ENCODE measurements at regions not wholly inside any gene's neighbourhood (a gene's known extent, or its start where the extent isn't known, plus 50 kb on each side); places are given as distances from the start of the nearest gene placed in this dataset.
"Not testable (repeated sequence)": the region's sequence is repeated elsewhere in the genome, so short reads cannot be mapped to it uniquely, and the experiment has no call there.

DNA sequence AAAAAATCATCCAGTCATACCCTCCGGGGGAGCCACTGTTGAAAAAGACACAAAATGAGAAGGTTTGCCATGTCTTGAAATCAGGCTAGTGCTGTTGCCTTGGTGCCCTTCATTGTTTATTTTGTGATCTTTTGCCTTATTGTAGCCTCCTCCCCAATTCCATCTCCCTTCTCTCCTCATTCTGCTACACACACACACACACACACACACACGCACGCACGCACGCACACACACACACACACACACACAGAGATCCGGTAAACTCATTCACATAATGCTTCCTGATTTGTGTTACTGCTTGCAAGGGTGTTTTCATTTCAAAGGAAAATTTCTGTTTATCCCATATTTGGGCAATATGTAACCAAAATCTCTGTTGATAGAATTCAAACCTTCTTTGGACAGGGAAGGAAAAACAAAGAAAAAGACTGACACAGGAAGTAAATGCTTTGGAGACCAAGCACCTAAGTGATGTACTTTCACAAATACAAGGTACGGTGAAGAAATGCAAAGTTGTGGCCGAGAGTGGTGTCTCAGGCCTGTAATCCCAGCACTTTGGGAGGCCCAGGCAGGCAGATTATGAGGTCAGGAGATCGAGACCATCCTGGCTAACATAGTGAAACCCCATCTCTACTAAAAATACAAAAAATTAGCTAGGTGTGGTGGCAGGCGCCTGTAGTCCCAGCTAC is 141.1 kb upstream of the CDK13 start:
- Mint-ChIP-seq H3K27ac (no peak overlapping the region), H3K4me3 (no peak overlapping the region), H3K36me3 (no peaks in the 10 kb centered on the region), H3K4me1 (peaks cover 6% of the 10 kb centered on the region), H3K9me3 (no peaks in the 10 kb centered on the region), H3K27me3 (peaks cover 15% of the 10 kb centered on the region)
- ATAC-seq (ENCODE audit: low read depth), result no peak
- DNase-seq (ENCODE audit: low spot score in 2 of 2), result no peak

DNA sequence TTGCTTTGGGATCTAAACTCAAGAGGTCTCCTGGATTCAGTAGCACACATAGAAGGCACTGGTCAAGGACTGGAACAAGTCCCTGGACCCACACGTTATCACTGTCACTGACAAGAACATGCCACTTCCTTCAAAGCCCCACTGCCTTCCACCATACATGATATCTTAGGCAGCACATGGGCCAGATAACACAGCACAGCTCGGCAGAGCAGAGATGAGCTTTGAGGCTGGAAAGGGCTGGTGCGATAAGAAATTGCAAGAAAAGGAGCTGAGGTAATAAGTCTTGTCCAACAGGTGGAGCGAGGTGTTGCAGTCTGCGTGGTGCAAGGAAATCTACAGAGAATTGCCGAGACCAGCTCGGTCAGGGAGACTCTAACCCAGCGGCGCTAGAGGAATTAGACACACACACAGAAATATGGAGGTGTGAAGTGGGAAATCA is 139.8 kb upstream of the CDK13 start:
- H3K36me3 Mint-ChIP-seq, result no peaks in the 10 kb centered on the region
- H3K9me3 Mint-ChIP-seq, result no peaks in the 10 kb centered on the region
- H3K4me1 Mint-ChIP-seq, result peaks cover 6% of the 10 kb centered on the region
- H3K27me3 Mint-ChIP-seq, result peaks cover 21% of the 10 kb centered on the region
- H3K4me3 Mint-ChIP-seq, result no peak overlapping the region
- no peak overlapping the region for H3K27ac Mint-ChIP-seq
- ATAC-seq (ENCODE audit: low read depth) (no peak), DNase-seq (ENCODE audit: low spot score in 2 of 2) (no peak)

DNA sequence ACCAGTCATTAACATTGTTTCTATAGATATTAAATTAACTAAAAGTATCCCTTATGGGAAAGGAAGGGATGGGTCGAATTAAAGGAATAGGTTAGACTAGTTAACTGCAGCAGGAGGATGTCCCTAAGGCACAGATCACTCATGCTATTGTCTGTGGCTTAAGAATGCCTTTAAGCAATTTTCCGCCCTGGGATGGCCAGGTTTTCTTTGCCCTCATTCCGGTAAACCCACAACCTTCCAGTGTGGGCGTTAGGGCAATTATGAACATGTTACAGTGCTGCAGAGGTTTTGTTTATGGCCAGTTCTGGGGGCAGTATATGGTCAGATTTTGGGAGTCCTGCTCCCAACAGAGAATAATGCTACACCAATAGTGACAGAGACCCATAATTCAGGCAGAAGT is 139.3 kb upstream of the CDK13 start:
- DNase-seq (ENCODE audit: low spot score in 2 of 2), result no peak
- Mint-ChIP-seq H3K4me1 (peaks cover 6% of the 10 kb centered on the region), H3K9me3 (no peaks in the 10 kb centered on the region), H3K4me3 (no peak overlapping the region), H3K36me3 (no peaks in the 10 kb centered on the region), H3K27ac (no peak overlapping the region), H3K27me3 (peaks cover 21% of the 10 kb centered on the region)
- ATAC-seq (ENCODE audit: low read depth), result no peak

DNA sequence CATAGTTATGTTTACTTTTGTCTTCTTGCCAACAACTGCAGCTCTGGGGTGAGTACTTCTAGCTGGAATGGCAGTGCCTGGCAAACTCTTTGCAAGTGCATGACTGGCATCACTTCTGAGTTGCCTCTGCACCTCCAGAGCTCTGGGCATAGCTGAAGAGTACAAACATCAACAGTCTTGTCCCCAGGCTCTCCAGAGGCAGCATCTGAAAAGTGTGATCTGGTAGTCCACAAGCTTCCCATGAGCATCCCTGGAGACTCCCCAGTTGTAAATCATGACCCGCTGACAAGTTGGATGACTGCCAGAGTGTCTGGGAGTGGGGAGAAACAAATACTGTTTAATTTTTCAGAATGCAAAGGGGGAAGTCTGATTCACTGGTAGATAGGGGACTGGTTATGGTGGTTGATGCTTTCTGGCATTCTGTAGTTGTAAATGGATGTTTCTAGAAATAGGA is 138.9 kb upstream of the CDK13 start:
- ATAC-seq (ENCODE audit: low read depth) (no peak), DNase-seq (ENCODE audit: low spot score in 2 of 2) (no peak)
- Mint-ChIP-seq H3K36me3 (no peaks in the 10 kb centered on the region), H3K27me3 (peaks cover 21% of the 10 kb centered on the region), H3K9me3 (no peaks in the 10 kb centered on the region), H3K4me3 (no peak overlapping the region), H3K27ac (no peak overlapping the region), H3K4me1 (peaks cover 6% of the 10 kb centered on the region)

DNA sequence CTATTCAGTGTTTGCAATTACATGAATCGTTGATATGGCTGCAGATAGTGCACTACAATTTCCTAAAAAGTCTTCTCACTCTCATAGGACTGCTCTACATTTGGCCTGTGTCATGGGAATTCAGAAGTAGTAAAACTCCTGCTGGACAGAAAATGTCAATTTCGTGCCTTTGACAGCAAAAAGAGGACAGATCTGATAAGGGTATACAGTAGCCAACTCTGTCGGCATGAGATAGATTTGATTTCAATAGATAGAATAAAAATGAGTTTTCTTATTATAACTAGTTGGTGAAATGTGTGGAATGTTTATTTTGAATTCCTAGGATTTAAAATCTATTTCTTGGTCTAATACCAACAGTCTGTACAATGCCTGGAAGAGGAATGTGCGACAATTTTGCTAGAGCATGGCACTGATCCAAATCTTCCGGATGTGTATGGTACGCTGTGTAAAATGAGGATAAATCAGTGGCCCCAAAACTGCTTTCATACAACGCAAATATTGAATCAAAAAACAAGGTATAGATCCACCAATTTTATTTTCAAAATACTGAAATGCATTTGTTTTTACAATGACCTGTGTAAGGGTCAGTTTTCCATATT is 133.5 kb upstream of the CDK13 start:
- DNase-seq (ENCODE audit: low spot score in 2 of 2) (no peak), ATAC-seq (ENCODE audit: low read depth) (no peak)
- H3K4me1 Mint-ChIP-seq, result peaks cover under 1% of the 10 kb centered on the region
- H3K27me3 Mint-ChIP-seq, result peaks cover 14% of the 10 kb centered on the region
- H3K4me3 Mint-ChIP-seq, result no peak overlapping the region
- no peak overlapping the region for H3K27ac Mint-ChIP-seq
- no peaks in the 10 kb centered on the region for H3K36me3 Mint-ChIP-seq
- no peaks in the 10 kb centered on the region for H3K9me3 Mint-ChIP-seq

DNA sequence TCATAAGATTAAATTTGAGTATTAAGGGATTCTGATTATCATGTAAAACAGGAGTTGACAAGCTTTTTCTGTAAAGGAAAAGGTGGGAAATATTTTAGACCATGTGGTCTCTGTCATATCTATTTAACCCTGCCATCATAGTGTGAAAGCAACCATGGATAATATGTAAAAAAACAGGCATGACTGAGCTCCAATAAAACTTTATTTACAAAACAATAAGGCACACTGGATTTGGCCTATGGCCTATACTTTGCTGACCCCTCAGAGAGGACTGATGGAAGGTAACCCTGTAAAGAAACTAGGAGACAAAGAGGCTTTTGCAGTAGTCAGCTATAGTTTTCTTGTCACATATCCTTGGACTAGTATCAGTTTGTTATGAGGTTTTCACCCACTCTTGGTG is 130.5 kb upstream of the CDK13 start:
- H3K9me3 Mint-ChIP-seq, result no peaks in the 10 kb centered on the region
- H3K4me3 Mint-ChIP-seq, result no peak overlapping the region
- H3K36me3 Mint-ChIP-seq, result no peaks in the 10 kb centered on the region

DNA sequence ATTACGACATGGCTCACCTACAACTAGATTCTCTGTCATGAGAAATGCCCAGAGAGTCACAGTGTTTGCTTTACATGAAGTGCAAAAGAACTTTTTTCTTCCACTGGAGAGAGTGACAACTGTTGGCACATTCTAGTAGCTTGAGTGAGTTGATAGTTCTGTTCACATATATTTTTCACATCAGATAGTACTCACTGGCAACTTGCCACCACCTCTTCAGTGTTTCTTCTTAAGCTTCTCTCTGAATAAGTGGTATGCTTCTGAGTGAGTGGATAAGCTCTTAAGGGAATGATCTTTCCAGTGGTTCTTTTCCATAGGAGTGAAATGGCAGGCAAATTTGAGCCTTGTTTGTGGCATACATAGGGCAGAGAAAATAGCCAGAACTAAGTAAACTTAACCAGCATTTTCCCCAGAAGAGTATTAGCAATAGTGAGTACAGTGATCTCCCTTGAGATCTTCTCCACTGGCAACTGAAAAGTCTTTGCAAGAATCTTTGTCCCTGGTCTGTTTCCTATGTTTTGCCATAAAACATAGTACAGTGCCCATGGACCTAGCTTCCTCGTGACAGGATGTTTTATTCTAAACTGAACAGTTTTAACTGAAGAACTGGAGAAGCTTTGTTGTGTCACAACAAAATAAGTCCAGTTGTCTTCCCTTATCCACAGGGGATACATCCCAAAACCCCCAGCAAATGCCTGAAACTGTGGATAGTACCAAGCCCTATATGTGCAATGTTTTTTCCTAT is 125.4 kb upstream of the CDK13 start:
- Mint-ChIP-seq H3K9me3 (no peaks in the 10 kb centered on the region), H3K27me3 (peaks cover 13% of the 10 kb centered on the region), H3K4me3 (no peak overlapping the region), H3K27ac (no peak overlapping the region), H3K4me1 (peaks cover 2% of the 10 kb centered on the region), H3K36me3 (no peaks in the 10 kb centered on the region)
- DNase-seq (ENCODE audit: low spot score in 2 of 2) (no peak), ATAC-seq (ENCODE audit: low read depth) (no peak)

More for the DNA sequence above, 130.5 kb upstream of the CDK13 start:
- no peak for ATAC-seq (ENCODE audit: low read depth)
- Mint-ChIP-seq H3K27me3 (peaks cover 19% of the 10 kb centered on the region), H3K4me1 (no peaks in the 10 kb centered on the region), H3K27ac (no peak overlapping the region)
- DNase-seq (ENCODE audit: low spot score in 2 of 2), result no peak

DNA sequence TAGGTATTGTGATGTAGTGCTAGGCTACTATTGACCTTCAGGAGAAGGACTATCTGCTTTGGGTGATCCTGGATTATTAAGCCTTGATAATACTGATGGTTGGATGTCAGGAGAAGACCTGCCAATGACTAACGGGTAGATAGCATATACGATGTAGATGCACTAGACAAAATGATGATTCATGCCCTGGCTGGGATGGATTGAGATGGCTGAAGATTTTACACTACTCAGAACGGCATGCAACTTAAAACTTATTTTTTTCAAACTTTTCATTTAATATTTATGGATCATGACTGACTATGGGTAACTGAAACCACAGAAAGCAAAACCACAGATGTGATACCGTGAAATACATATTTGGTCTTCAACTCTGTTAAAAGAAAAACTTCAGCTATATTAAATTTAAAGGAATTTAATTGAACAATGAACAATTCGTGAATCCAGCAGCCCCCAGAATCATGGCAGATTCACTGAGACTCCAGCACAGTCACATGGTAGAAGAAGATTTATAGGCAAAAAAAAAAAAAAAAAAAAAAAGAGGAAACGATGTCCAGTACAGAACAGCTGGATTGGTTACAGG is 124.6 kb upstream of the CDK13 start:
- peaks cover 13% of the 10 kb centered on the region for H3K27me3 Mint-ChIP-seq
- DNase-seq (ENCODE audit: low spot score in 2 of 2) (no peak), ATAC-seq (ENCODE audit: low read depth) (no peak)
- H3K27ac Mint-ChIP-seq, result no peak overlapping the region
- no peak overlapping the region for H3K4me3 Mint-ChIP-seq
- peaks cover 2% of the 10 kb centered on the region for H3K4me1 Mint-ChIP-seq
- no peaks in the 10 kb centered on the region for H3K36me3 Mint-ChIP-seq
- H3K9me3 Mint-ChIP-seq, result no peaks in the 10 kb centered on the region

DNA sequence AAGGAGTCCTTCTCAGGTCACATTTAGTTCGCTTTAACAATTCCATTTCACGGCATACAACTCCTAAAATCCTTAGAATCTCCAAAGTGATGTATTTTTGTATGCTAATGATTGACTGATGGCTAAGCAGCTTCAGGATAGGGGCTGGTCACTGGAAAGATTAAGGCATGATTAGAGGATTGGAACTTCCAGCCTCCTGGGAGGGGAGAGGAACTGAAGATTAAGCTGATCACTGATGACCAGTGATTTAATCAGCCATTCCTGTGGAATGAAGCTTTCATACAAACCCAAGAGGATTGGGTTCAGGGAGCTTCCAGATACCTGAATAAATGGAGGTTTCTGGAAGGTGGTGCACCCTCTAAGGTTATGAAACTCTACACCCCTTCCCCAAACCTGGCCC is 123.9 kb upstream of the CDK13 start:
- H3K4me3 Mint-ChIP-seq, result no peak overlapping the region
- H3K36me3 Mint-ChIP-seq, result no peaks in the 10 kb centered on the region
- no peaks in the 10 kb centered on the region for H3K9me3 Mint-ChIP-seq
- peaks cover 2% of the 10 kb centered on the region for H3K4me1 Mint-ChIP-seq
- DNase-seq (ENCODE audit: low spot score in 2 of 2) (no peak), ATAC-seq (ENCODE audit: low read depth) (no peak)
- no peak overlapping the region for H3K27ac Mint-ChIP-seq
- H3K27me3 Mint-ChIP-seq, result peaks cover 13% of the 10 kb centered on the region

DNA sequence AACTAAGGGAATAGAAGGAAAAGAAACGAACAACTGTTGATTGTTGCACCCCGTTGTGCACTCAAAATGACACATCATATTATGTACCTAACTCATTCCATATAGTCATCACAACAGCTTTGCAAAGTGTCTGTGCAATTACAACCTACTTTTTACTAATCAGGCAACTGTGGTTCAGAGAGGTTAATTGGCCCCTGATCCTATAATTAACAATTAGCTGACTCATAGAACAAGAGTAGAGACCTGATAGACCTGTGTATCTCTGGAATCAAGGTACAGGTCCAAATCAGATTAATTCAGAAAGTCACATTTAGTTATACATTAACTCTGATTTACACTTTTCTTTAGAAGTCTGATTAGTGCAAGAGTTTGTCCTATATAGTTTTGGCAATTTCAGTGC is 122.5 kb upstream of the CDK13 start:
- no peaks in the 10 kb centered on the region for H3K36me3 Mint-ChIP-seq
- ATAC-seq (ENCODE audit: low read depth), result no peak
- no peaks in the 10 kb centered on the region for H3K9me3 Mint-ChIP-seq
- no peak overlapping the region for H3K4me3 Mint-ChIP-seq
- H3K27me3 Mint-ChIP-seq, result peaks cover 12% of the 10 kb centered on the region
- no peak for DNase-seq (ENCODE audit: low spot score in 2 of 2)
- H3K4me1 Mint-ChIP-seq, result peaks cover 2% of the 10 kb centered on the region
- H3K27ac Mint-ChIP-seq, result no peak overlapping the region

DNA sequence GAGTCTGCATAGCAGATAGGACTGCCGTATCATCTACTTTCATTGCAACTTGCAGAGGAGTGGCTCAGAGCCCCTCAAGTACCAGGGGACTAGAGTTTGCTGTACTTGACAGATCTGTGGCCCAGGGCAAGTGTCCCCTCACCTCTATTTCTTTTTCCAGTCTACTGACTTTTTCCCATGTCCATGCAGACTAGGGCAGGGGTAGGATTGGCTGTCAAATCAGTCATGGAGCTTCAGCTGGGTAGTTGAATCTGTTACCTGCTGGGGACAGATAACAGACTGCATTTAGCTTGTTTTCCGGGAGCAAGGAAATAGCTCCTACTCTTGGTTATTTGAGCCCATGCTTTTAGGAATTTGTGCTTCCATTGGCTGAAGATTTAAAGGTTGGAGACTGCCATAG is 121.0 kb upstream of the CDK13 start:
- no peaks in the 10 kb centered on the region for H3K36me3 Mint-ChIP-seq
- no peak for ATAC-seq (ENCODE audit: low read depth)
- H3K27ac Mint-ChIP-seq, result no peak overlapping the region
- H3K4me1 Mint-ChIP-seq, result peaks cover 2% of the 10 kb centered on the region
- no peak for DNase-seq (ENCODE audit: low spot score in 2 of 2)
- H3K4me3 Mint-ChIP-seq, result no peak overlapping the region
- peaks cover 6% of the 10 kb centered on the region for H3K27me3 Mint-ChIP-seq
- no peaks in the 10 kb centered on the region for H3K9me3 Mint-ChIP-seq

DNA sequence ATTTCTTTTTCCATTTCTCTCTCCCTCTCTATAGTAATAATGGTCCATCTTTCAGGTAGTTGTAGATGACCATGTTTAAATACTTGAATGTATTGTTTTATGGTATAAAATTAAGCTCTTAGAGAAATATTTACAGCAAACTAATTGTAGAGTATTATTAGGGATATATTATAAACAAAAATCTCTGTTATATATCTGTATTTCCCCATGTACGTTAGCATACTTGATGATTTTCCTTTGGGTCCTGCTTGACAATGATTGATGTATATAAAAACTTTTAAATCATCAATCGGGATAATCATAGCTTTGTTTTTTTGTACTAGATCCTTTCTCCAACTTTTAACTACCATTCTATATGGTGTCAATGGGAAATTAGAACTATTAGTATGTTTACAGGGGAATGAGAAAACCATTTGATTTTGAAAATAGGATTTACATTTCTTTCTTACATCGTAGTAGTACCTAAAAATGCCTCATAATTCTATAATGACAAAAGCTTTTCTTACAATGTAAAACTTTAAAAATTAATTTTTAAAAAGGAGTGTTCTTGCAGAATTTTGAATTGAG is 117.5 kb upstream of the CDK13 start:
- Mint-ChIP-seq H3K27ac (no peak overlapping the region), H3K4me3 (no peak overlapping the region), H3K27me3 (peaks cover 19% of the 10 kb centered on the region), H3K36me3 (no peaks in the 10 kb centered on the region), H3K9me3 (no peaks in the 10 kb centered on the region), H3K4me1 (no peaks in the 10 kb centered on the region)
- DNase-seq (ENCODE audit: low spot score in 2 of 2), result no peak
- no peak for ATAC-seq (ENCODE audit: low read depth)

DNA sequence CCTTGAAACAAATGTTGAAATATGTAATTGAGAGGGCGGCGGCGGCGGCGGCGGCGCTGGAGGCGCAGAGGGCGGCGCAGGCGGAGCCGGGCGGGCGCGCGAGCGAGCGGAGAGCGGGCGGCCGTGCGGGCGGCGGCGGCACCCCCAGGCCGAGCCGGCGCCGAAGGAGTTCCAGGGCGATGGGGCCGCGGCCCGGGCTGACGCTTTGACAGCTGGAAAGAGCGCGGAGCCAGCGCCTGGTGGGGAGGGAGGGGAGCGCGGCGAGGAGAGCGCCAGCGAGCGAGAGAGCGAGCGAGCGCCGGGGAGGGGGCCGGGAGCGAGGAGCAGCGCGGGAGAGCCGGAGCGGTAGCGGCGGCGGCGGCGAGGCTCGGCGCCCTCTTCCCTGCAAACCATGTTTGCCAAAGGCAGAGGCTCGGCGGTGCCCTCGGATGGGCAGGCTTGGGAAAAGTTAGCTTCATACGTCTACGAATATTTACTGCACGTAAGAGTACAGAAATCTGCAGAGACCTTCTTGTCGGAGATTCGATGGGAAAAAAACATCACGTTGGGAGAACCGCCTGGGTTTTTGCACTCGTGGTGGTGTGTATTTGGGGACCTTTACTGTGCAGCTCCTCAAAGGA is 116.8 kb upstream of the CDK13 start:
- Mint-ChIP-seq H3K27me3 (peaks cover 19% of the 10 kb centered on the region), H3K4me3 (peak overlapping the region; percentile 50)
- not testable (repeated sequence) for H3K36me3 Mint-ChIP-seq, H3K4me1 Mint-ChIP-seq, H3K9me3 Mint-ChIP-seq, H3K27ac Mint-ChIP-seq
- ATAC-seq (ENCODE audit: low read depth), result peak; percentile 83
- DNase-seq (ENCODE audit: low spot score in 2 of 2), result peak; percentile 11 to 16

Data from memory B cell (primary cell).